Fibroblast of pulmonary artery (primary cell): ENCODE measurements at regions not wholly inside any gene's neighbourhood (a gene's known extent, or its start where the extent isn't known, plus 50 kb on each side); places are given as distances from the start of the nearest gene placed in this dataset.
A peak's percentile ranks its signal among the peaks of the same experiment; 100 is the strongest.

Experiments used
- DNase-seq: peaks from one replicate; pipeline ENCODE4 v3.0.0-alpha.2; 2010; ENCODE audit warnings: low read depth
- H3K4me3 ChIP-seq: replicated peaks from 2 replicates; pipeline ENCODE4 v1.5.1; 2011; ENCODE audit warnings: low read depth, mild to moderate bottlenecking, control low read depth, low read length, moderate library complexity
- TF ChIP-seq, protein P1 (sequence below): IDR thresholded peaks from 2 replicates; pipeline ENCODE4 v1.5.1; 2011; ENCODE audit warnings: mild to moderate bottlenecking, control low read depth, low read length, inconsistent platforms; ENCODE audit errors: missing control alignments

DNA sequence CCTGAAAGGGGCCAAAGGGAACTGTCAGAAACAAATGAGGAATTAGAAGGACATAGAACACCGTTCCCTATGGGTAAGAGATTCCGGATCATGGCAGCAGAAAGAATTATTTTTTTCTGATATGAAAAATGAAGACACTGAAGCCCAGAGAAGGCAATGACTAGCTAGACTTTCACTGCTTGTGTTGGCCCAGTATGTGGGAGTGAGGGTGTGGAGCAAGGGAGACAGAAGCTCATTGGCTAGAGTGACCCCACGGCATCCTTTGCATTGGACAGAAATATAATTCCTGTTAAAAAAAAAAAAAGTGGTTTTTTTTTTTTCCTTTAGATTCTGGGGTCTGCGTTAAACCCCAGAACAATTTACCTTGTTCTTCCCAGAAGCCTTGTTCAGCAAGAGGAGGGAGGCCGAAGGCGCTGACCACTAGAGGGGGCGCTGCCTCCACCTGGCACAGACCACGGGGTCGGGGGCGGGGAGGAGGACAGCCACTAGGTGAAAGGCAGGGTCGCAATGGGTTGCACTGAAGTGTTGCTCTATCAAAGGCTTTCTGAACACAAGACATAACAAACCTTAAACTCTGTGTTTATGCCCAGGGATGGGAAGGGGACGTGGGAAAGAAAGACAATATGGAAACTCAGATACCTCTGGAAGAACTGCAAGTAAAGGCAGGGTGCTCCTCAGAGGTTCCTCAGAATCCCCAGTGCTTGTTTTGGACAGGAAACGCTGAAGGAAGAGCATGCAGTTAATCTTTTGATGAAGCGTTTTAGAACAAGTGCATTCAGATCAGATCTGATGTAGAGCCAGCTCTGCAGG lies 156.8 kb downstream of the KCNA5 start:
- DNase-seq, result no peak
- H3K4me3 ChIP-seq, result no peak overlapping the region
- TF ChIP-seq, protein P1, sequence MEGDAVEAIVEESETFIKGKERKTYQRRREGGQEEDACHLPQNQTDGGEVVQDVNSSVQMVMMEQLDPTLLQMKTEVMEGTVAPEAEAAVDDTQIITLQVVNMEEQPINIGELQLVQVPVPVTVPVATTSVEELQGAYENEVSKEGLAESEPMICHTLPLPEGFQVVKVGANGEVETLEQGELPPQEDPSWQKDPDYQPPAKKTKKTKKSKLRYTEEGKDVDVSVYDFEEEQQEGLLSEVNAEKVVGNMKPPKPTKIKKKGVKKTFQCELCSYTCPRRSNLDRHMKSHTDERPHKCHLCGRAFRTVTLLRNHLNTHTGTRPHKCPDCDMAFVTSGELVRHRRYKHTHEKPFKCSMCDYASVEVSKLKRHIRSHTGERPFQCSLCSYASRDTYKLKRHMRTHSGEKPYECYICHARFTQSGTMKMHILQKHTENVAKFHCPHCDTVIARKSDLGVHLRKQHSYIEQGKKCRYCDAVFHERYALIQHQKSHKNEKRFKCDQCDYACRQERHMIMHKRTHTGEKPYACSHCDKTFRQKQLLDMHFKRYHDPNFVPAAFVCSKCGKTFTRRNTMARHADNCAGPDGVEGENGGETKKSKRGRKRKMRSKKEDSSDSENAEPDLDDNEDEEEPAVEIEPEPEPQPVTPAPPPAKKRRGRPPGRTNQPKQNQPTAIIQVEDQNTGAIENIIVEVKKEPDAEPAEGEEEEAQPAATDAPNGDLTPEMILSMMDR, result peak; percentile 28

DNA sequence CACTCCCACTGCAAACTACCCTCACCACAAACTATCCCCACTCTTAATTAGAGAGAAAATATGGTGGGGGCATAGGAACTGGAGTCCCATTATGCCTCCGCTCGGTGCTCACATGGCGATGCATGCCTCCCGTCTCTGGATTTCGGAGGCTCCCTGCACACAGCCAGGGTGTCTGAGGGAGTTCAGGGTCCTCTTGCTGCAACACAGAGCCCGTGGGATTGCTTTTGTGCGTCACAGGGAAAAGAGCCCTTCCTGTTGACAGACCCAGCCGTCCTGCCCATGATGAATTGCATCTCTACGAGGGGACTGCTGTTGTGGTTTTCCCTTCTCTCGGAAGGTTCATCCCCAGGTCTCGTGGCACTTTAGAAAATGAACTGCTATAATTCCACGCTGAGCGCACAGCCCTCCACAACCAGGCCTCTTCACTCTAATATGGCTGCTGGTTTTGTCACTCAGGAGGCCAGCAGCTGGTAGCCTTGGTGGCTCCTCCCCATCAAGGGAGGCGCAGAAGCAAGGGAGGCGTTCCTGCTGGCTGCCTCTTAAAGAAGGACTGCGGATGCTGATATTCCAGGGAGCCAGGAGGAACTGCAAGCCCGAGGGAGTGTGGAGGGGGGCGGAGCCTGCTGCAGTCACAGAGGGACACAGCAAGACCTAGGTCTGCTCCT lies 158.0 kb downstream of the KCNA5 start:
- TF ChIP-seq, protein P1, result no peak
- H3K4me3 ChIP-seq, result no peak overlapping the region
- no peak for DNase-seq

DNA sequence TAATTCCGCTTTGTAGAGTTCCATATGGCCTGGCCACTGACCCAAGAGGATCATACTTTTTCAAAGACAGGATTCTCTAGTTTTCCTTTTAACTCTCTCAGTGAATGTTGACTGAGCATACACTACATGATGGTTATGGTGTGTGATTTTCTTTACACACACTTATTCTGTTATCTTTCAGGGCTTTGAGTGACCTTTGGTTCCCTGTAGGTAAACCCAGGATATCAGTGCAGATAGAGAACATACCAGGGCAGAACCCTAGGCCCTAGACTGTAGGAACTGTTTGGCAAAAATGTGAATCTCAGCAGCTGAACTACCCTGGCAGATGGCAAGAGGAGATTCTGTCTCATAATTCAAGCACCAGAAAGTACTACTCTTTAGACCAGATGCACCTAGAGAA lies 159.6 kb downstream of the KCNA5 start:
- DNase-seq, result no peak
- TF ChIP-seq, protein P1, result no peak

DNA sequence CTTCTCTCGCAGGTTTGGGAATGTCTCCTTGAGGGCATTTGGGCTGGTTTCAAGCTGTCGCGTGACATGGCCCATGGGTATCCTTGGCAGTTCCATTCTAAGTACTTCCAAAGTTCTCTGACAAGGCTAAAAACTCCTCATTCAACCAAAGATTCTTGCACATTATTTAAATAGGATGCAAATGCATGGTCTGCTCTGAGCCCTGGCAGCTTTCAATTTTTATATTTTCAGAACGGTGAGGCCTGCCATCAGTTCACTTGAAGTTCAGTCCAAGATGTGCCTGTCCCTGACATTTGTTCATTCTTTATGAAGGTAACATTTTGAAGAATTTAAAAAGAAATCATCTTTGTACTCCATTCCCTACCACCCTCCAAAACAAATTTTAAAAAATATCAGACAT lies 160.0 kb downstream of the KCNA5 start:
- no peak for DNase-seq
- TF ChIP-seq, protein P1, result no peak
- no peak overlapping the region for H3K4me3 ChIP-seq

More for the DNA sequence above, 159.6 kb downstream of the KCNA5 start:
- H3K4me3 ChIP-seq, result no peak overlapping the region

DNA sequence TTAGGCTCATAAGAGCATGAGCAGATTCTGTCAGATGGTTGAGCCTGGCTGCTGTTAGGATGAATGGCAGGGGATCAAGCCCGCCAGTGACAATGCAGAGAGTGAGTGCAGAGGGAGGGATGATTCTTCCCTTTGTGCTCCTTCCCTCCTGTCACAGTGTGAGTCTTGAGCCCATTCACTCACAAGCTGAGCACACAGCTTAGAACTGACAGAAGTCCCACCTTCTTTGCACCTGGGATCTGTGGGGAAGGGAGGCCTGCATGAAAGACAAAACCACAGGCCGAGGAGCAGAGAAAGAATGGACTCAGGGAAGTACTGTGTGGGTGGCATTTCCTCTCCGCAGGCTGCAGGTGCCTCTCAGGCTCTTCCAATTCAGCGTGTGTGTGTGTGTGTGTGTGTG lies 160.6 kb downstream of the KCNA5 start:
- DNase-seq, result no peak
- TF ChIP-seq, protein P1, result no peak
- no peak overlapping the region for H3K4me3 ChIP-seq

DNA sequence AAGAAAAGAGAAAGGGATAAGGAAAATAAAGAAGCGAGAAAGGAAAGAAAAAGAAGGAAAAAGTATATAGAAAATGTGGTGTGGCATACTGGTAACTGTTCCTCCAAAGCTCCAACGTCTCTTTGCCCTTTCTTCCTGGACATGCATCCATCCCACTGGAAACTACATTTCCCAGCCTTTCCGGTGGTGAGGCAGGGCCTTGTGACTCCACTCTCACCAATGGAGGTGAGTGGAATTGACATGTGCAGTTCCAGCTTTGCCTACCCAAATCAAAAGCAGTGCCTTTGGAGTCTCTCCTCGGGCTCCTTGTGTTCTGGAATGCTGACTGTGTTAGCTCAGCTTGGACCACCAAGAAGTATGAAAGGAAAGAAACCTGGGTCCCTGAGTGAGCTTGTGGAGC lies 161.2 kb downstream of the KCNA5 start:
- TF ChIP-seq, protein P1, result no peak
- H3K4me3 ChIP-seq, result no peak overlapping the region
- no peak for DNase-seq
